Upper lobe of left lung (tissue), 6 donors: ENCODE measurements at regions not wholly inside any gene's neighbourhood (a gene's known extent, or its start where the extent isn't known, plus 50 kb on each side); places are given as distances from the start of the nearest gene placed in this dataset.

Source experiments
- ATAC-seq, 2 donors: fragments of 200-7000 bp; cut with Tn5 transposase; one replicate each; pipeline ENCODE4 v1.9.1; 2022; ENCODE audit warnings: mild to moderate bottlenecking in 2 of 2, moderate library complexity in 2 of 2; ENCODE audit not compliant: low FRiP score in 2 of 2
- DNase-seq, 2 donors: peaks; one replicate each; pipeline ENCODE4 v3.0.0-alpha.2; 2019 to 2020
- H3K27ac ChIP-seq, 4 donors: fragments of 200-600 bp; sonication (generic); one replicate each; pipeline ENCODE4 v1.5.1; 2016 to 2019
- H3K27me3 ChIP-seq, 4 donors: fragments of 200-600 bp; sonication (generic); one replicate each; pipeline ENCODE4 v1.5.1; 2017 to 2019
- H3K36me3 ChIP-seq, 4 donors: fragments of 200-600 bp; sonication (generic); one replicate each; pipeline ENCODE4 v1.5.1; 2016 to 2019
- H3K4me1 ChIP-seq, 4 donors: fragments of 200-600 bp; sonication (generic); one replicate each; pipeline ENCODE4 v1.5.1; 2018 to 2019
- H3K4me3 ChIP-seq, 4 donors: fragments of 200-600 bp; sonication (generic); one replicate each; pipeline ENCODE4 v1.5.1; 2017 to 2019; ENCODE audit warnings: mild to moderate bottlenecking in 2 of 4, moderate library complexity in 1 of 4
- H3K9me3 ChIP-seq, 4 donors: fragments of 200-600 bp; sonication (generic); one replicate each; pipeline ENCODE4 v1.5.1; 2018 to 2019
- EP300 ChIP-seq, 4 donors: sonication (generic); formaldehyde crosslinking; IDR thresholded peaks; one replicate each; pipeline ENCODE4 v1.5.1; 2017; ENCODE audit warnings: antibody characterized with exemption in 4 of 4, control low read depth in 2 of 4
- POLR2A ChIP-seq, 4 donors: fragments of 450-650 bp; IDR thresholded peaks; one replicate each; pipeline ENCODE4 v1.5.1; 2016 to 2017; ENCODE audit warnings: antibody characterized with exemption in 4 of 4, mild to moderate bottlenecking in 2 of 4
- POLR2AphosphoS5 ChIP-seq, 2 donors: sonication (generic); formaldehyde crosslinking; IDR thresholded peaks; one replicate each; pipeline ENCODE4 v1.5.1; 2017; ENCODE audit warnings: antibody characterized with exemption in 2 of 2
- WGBS, 2 donors: methylation state at CpG; one replicate each; pipeline ENCODE4 v1.1.5; 2017 to 2018; 5-methylcytosine and 5-hydroxymethylcytosine counted together
- TF ChIP-seq, protein P1 (sequence below), 6 experiments: fragments of 450-650 bp in 4 of 6; fragments of 200-600 bp in 2 of 6; sonication (generic) in 2 of 6; IDR thresholded peaks; one replicate each; pipeline ENCODE4 v1.5.1; 2016 to 2019; ENCODE audit warnings: antibody characterized with exemption in 6 of 6
- donor health status: DM: no; HTN: no; CAD: no; lungs with moderate emphysema.
- donor health status: DM: no; HTN: yes; CAD: no; lungs with severe emphysema.

DNA sequence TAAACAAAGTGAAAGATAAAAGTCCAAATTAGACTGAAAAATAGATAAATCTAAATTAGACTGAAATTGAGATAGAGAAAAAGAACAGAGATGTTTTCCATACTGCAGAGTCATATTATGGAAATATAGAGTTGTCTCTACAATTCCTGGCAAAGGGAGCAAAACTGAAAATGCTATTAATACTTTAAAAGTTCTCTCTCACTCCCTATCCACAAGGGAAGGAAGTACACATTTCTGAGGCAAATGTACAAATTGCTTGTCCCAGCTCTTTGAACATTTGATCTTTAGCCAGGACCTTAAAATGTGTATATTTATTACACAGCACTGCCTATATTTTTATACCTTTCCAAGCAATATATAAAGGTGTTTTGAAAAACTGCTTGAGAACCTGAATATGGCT lies 225.1 kb upstream of the SEMA6D start:
- ATAC-seq: no peak
- Histone ChIP-seq H3K27me3 (no peaks in the 10 kb centered on the region), H3K9me3 (no peaks in the 10 kb centered on the region), H3K27ac (no peak overlapping the region), H3K36me3 (no peaks in the 10 kb centered on the region), H3K4me1 (no peaks in the 10 kb centered on the region), H3K4me3 (no peak overlapping the region)
- no peak for DNase-seq
- TF ChIP-seq, protein P1, sequence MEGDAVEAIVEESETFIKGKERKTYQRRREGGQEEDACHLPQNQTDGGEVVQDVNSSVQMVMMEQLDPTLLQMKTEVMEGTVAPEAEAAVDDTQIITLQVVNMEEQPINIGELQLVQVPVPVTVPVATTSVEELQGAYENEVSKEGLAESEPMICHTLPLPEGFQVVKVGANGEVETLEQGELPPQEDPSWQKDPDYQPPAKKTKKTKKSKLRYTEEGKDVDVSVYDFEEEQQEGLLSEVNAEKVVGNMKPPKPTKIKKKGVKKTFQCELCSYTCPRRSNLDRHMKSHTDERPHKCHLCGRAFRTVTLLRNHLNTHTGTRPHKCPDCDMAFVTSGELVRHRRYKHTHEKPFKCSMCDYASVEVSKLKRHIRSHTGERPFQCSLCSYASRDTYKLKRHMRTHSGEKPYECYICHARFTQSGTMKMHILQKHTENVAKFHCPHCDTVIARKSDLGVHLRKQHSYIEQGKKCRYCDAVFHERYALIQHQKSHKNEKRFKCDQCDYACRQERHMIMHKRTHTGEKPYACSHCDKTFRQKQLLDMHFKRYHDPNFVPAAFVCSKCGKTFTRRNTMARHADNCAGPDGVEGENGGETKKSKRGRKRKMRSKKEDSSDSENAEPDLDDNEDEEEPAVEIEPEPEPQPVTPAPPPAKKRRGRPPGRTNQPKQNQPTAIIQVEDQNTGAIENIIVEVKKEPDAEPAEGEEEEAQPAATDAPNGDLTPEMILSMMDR (IDR thresholded peaks at IDR 0.05): no peak
- TF ChIP-seq POLR2A (IDR thresholded peaks at IDR 0.05) (no peak), POLR2AphosphoS5 (IDR thresholded peaks at IDR 0.05) (no peak), EP300 (IDR thresholded peaks at IDR 0.05) (no peak)

DNA sequence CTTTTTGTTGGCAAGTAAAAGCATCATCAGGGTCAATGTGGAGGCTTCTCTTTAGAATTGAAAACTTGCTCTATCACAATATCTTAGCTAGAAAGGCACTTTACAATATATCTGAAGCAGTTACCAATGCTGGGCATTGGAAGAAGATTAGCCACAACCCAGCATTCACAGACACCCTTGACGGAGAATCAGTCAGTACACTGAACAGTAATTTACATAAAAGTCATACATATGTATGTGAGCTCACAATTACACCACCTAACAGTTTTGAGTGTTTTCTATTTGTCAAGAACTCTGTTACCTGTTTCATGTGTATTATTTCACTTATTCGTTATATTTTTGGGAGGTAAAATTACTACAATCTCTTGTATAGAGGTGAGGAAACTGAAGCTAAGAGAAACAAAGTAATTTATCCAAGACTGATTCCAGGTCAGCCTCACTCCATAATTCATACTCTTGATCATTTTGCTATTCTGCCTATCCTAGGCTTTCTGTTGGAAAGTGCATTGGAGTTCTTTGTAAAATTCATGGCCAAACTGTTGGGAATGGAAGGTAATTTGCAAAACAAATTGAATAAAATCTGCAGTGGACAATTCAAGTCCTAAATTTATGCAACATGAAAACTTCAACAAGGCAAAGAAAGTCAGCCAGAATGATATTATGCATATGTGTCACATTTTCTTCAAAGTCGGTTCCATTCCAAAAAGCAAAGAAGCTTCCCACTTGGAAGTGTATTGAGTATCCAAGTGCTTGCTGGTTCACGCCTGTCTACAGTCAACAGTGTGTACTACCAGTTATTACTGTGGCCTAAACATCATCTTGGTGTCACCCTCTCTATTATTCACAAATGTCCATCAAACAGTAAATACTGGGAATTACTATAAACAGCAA lies 223.7 kb upstream of the SEMA6D start:
- TF ChIP-seq POLR2A (IDR thresholded peaks at IDR 0.05) (no peak), EP300 (IDR thresholded peaks at IDR 0.05) (no peak), POLR2AphosphoS5 (IDR thresholded peaks at IDR 0.05) (no peak)
- TF ChIP-seq, protein P1 (IDR thresholded peaks at IDR 0.05): no peak
- DNase-seq: no peak
- WGBS, 2 donors: 76 to 92% methylated on average over 4 of the region's 4 CpGs

DNA sequence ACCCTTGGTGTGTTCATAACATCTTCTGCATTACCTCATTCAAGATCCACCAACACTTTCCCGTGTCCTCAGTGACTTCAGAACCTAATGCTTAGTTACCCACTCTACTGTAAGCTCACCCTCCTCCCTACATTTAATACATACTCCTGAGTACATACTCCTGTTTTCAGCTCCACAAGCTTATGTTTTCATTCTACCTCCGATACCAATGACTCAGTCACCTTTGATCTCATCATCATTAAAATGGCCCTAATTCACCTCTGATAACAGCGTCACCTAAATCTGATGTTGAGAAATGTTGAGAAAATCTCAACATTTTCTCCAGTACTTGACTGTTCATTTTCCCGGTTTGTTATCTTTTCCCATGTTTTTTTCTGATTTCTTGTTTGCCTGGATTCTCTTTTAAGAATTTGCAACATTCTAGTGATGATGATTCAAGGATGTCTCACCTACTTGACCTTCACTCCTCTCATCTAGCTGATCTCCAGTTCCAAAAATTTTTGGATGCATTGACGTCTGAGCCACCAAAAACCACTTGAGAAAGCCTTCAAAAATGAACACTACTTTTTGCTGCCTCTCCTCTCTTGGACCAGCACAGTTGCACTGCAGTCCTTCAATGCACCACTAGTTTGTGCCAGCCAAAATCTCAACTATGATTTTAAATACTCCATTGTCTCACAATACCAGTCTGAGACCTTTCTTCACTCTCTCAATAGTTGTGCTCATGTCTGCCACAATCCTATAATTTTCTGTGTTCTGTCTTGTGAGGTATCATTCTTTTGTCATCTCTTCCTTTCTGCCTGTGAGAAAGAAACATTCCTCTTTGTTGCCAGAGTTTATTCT lies 220.7 kb upstream of the SEMA6D start:
- Histone ChIP-seq H3K9me3 (no peaks in the 10 kb centered on the region), H3K36me3 (no peaks in the 10 kb centered on the region), H3K27ac (no peak overlapping the region), H3K4me1 (no peaks in the 10 kb centered on the region), H3K27me3 (no peaks in the 10 kb centered on the region), H3K4me3 (no peak overlapping the region)
- no peak for TF ChIP-seq POLR2A (IDR thresholded peaks at IDR 0.05)
- TF ChIP-seq, protein P1 (IDR thresholded peaks at IDR 0.05): no peak
- no peak for TF ChIP-seq EP300 (IDR thresholded peaks at IDR 0.05)
- TF ChIP-seq POLR2AphosphoS5 (IDR thresholded peaks at IDR 0.05): no peak
- ATAC-seq: no peak
- 74 to 79% methylated on average over 5 of the region's 5 CpGs for WGBS, 2 donors
- DNase-seq: no peak

More for the DNA sequence above, 223.7 kb upstream of the SEMA6D start:
- ATAC-seq: no peak
- no peaks in the 10 kb centered on the region for H3K27me3 ChIP-seq
- H3K4me1 ChIP-seq: no peaks in the 10 kb centered on the region
- H3K4me3 ChIP-seq: no peak overlapping the region
- H3K9me3 ChIP-seq: no peaks in the 10 kb centered on the region
- no peaks in the 10 kb centered on the region for H3K36me3 ChIP-seq
- no peak overlapping the region for H3K27ac ChIP-seq

DNA sequence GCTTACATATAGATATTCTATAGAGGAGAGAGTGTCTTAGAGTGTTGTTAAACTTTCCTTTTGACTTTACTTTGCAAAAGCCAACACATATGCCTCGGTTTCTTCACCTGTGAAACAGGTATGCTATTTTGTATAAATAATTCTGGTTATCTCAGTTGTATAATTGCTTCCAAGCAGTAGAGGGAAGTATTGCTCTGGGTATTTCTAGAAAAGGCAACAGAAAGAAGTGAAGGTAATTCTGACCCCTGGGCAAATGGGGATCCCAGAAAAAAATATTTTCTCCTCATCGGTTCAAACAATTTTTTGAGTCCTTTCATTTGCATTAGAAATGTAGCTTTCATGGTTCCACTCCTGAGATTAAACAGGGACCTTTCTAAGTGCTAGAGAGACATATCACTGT lies 216.5 kb upstream of the SEMA6D start:
- ATAC-seq (no peak), DNase-seq (no peak)
- Histone ChIP-seq H3K27me3 (no peaks in the 10 kb centered on the region), H3K4me1 (peaks cover 0 to 3% (median 0%) of the 10 kb centered on the region in 4 donors), H3K36me3 (no peaks in the 10 kb centered on the region), H3K4me3 (no peak overlapping the region), H3K27ac (no peak overlapping the region), H3K9me3 (no peaks in the 10 kb centered on the region)
- no peak for TF ChIP-seq POLR2AphosphoS5 (IDR thresholded peaks at IDR 0.05)
- TF ChIP-seq POLR2A (IDR thresholded peaks at IDR 0.05): no peak
- no peak for TF ChIP-seq EP300 (IDR thresholded peaks at IDR 0.05)
- TF ChIP-seq, protein P1 (IDR thresholded peaks at IDR 0.05): no peak
- 73 to 80% methylated on average over 2 of the region's 2 CpGs for WGBS, 2 donors
